Ectodermal cell (in vitro differentiated cells): ENCODE measurements at regions not wholly inside any gene's neighbourhood (a gene's known extent, or its start where the extent isn't known, plus 50 kb on each side); places are given as distances from the start of the nearest gene placed in this dataset.

Source experiments
- H3K27ac ChIP-seq: 2 replicates; pipeline ENCODE4 v1.7.0; 2013; ENCODE audit warnings: mild to moderate bottlenecking, low read depth, low read length; ENCODE audit not compliant: insufficient read depth, poor library complexity, severe bottlenecking
- H3K27me3 ChIP-seq: 2 replicates; pipeline ENCODE4 v1.7.0; 2013; ENCODE audit warnings: mild to moderate bottlenecking, low read length; ENCODE audit not compliant: insufficient read depth, control insufficient read depth, poor library complexity, severe bottlenecking
- H3K36me3 ChIP-seq: one replicate; pipeline ENCODE4 v1.7.0; 2013; ENCODE audit warnings: low read length; ENCODE audit not compliant: control insufficient read depth, insufficient read depth
- H3K4me1 ChIP-seq: one replicate; pipeline ENCODE4 v1.7.0; 2013; ENCODE audit warnings: low read length; ENCODE audit not compliant: control insufficient read depth, insufficient read depth
- H3K4me3 ChIP-seq: 2 replicates; pipeline ENCODE4 v1.7.0; 2013; ENCODE audit warnings: low read depth, low read length, control low read depth; ENCODE audit not compliant: insufficient read depth
- H3K9me3 ChIP-seq: 2 replicates; pipeline ENCODE4 v1.7.0; 2013; ENCODE audit warnings: mild to moderate bottlenecking, low read length, moderate library complexity; ENCODE audit not compliant: control insufficient read depth
- WGBS, 2 experiments: methylation state at CpG; one replicate each; pipeline ENCODE4 v1.1.7; 2013; ENCODE audit warnings: missing lambda C conversion rate in 2 of 2; 5-methylcytosine and 5-hydroxymethylcytosine counted together

DNA sequence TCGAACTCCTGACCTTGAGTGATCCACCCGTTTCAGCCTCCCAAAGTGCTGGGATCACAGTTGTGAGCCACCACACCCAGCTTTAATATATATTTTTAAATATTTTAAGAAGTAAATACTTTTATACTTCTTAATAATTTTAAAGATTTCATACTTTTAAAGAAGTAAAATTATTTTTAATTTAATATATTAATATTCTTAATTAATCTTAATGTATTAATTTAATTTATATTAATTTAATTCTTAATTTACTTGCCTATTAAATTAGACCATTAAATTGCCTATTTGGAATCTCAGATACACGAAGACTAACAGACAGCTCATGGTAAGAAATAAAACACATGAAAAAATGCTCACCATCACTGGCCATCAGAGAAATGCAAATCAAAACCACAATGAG is 1087.4 kb downstream of the CDH18 start:
- Histone ChIP-seq H3K4me1 (no peaks in the 10 kb centered on the region), H3K27ac (no peak overlapping the region), H3K4me3 (no peak overlapping the region), H3K36me3 (no peaks in the 10 kb centered on the region), H3K9me3 (no peaks in the 10 kb centered on the region), H3K27me3 (no peaks in the 10 kb centered on the region)
- 70 to 84% methylated on average over 1 to 2 of the region's 3 CpGs for WGBS, 2 experiments

GRCh38 chr5:18920966-18921365 is 1067.0 kb downstream of the CDH18 start:
- H3K36me3 ChIP-seq, result no peaks in the 10 kb centered on the region
- H3K27me3 ChIP-seq, result no peaks in the 10 kb centered on the region
- no peak overlapping the region for H3K27ac ChIP-seq
- WGBS, 2 experiments, result 91 to 95% methylated on average over 5 of the region's 5 CpGs
- H3K4me3 ChIP-seq, result no peak overlapping the region
- H3K4me1 ChIP-seq, result no peaks in the 10 kb centered on the region
- H3K9me3 ChIP-seq, result no peaks in the 10 kb centered on the region

DNA sequence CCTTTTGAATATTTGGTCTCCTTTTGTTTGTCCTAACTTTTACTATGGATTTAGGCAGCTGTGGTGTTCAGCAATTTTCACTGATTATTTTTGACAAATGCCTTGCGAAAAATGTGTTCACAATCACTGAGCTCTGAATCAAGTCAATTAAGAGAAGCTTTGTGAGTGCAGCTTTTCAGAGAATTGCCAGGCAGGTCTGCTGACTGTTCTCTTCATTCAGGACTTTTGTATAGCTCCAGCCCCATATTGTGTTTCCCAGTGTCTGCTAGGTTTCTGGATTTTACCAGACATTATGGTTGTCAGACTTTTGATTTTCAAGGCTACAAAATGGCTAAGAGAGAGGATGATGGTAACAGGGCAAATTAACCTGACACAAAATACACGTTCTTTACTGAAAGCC is 1055.9 kb downstream of the CDH18 start:
- 85 to 87% methylated on average over 2 of the region's 2 CpGs for WGBS, 2 experiments

DNA sequence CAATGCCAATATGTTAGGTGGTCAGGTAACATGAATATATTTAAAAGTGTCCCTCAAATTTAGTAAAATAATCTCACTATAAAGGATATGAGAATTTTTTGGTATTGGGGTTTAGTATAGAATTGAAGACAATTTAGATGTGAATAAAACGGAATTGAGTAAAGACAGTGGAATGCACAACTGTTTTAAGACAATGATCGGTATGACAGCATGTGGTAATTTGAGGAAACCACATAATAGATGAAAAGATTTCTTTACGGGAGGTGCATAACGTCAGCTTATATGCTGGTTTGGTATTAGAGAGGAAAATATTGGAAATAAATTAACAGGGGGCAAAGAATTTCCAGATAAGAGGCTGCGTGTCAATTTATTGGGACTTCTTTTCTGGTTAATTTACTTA is 1043.2 kb downstream of the CDH18 start:
- WGBS, 2 experiments, result 84 to 89% methylated on average over 4 of the region's 5 CpGs
- H3K9me3 ChIP-seq, result no peaks in the 10 kb centered on the region
- H3K27me3 ChIP-seq, result no peaks in the 10 kb centered on the region
- H3K27ac ChIP-seq, result no peak overlapping the region
- H3K4me1 ChIP-seq, result no peaks in the 10 kb centered on the region
- no peak overlapping the region for H3K4me3 ChIP-seq
- H3K36me3 ChIP-seq, result no peaks in the 10 kb centered on the region

More for the DNA sequence above, 1055.9 kb downstream of the CDH18 start:
- no peaks in the 10 kb centered on the region for H3K9me3 ChIP-seq
- H3K27me3 ChIP-seq, result no peaks in the 10 kb centered on the region
- no peaks in the 10 kb centered on the region for H3K36me3 ChIP-seq
- no peak overlapping the region for H3K4me3 ChIP-seq
- H3K27ac ChIP-seq, result peak overlapping the region; percentile 41
- no peaks in the 10 kb centered on the region for H3K4me1 ChIP-seq

GRCh38 chr5:18954239-18954638 is 1033.8 kb downstream of the CDH18 start:
- WGBS, 2 experiments, result 50% methylated on average over 2 of the region's 2 CpGs
- no peaks in the 10 kb centered on the region for H3K4me1 ChIP-seq
- H3K4me3 ChIP-seq, result no peak overlapping the region
- H3K27me3 ChIP-seq, result no peaks in the 10 kb centered on the region
- H3K27ac ChIP-seq, result no peak overlapping the region
- H3K9me3 ChIP-seq, result no peaks in the 10 kb centered on the region
- no peaks in the 10 kb centered on the region for H3K36me3 ChIP-seq

- whole genome bisulfite sequencing, 2 experiments, result 92 to 94% methylated on average over 4 of the region's 4 CpGs
- H3K4me1 ChIP-seq, result no peaks in the 10 kb centered on the region
- H3K27me3 ChIP-seq, result no peaks in the 10 kb centered on the region
- H3K9me3 ChIP-seq, result no peaks in the 10 kb centered on the region
- no peak overlapping the region for H3K27ac ChIP-seq
- no peak overlapping the region for H3K4me3 ChIP-seq
- H3K36me3 ChIP-seq, result no peaks in the 10 kb centered on the region
These were observed 1028.5 kb downstream of the CDH18 start for GRCh38 chr5:18959535-18959934.

DNA sequence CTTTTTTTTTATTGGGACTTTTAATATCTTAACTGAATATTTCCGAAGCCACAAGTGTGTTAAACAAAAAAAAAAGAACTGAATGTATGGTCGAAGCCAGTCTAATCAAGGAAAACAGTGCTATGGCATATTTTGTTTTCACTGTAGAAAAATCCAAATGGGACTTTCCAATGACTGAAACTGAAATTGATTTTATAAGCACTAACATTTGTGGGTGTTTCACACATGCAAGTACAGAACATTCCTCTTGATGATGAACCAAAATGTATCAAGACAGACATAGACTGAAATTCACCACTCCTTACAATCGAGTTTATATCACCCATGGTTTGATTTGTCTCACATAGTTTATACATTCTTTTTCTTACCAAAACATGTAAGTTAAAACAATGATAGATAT is 1026.8 kb downstream of the CDH18 start:
- H3K27ac ChIP-seq, result no peak overlapping the region

DNA sequence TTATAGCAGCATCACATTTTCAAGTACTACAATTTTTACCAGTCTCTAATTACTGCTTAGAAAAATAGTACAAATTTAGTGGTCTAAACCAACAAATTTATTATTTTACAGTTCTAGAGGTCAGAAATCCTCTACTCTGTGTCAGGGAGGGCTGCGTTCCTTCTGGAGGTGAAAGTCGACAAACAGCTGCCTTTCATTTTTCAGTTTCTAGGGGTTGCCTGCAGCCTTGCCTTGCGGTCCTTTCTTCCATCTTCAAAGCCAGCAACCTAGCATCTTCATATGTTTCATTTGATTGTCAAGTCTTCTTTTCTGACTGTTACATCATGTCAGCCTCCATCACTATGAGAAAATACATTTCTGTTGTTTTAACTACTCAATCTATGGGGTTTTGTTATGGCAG is 1022.1 kb downstream of the CDH18 start:
- Histone ChIP-seq H3K27me3 (no peaks in the 10 kb centered on the region), H3K4me1 (no peaks in the 10 kb centered on the region), H3K9me3 (no peaks in the 10 kb centered on the region), H3K27ac (no peak overlapping the region), H3K4me3 (no peak overlapping the region), H3K36me3 (no peaks in the 10 kb centered on the region)
- WGBS, 2 experiments, result 92 to 96% methylated on average over 3 of the region's 3 CpGs

More for the DNA sequence above, 1026.8 kb downstream of the CDH18 start:
- WGBS, 2 experiments, result 96% methylated on average over 3 of the region's 3 CpGs
- no peak overlapping the region for H3K4me3 ChIP-seq
- no peaks in the 10 kb centered on the region for H3K36me3 ChIP-seq
- no peaks in the 10 kb centered on the region for H3K9me3 ChIP-seq
- no peaks in the 10 kb centered on the region for H3K4me1 ChIP-seq
- H3K27me3 ChIP-seq, result no peaks in the 10 kb centered on the region

GRCh38 chr5:18967637-18968036 is 1020.4 kb downstream of the CDH18 start:
- Histone ChIP-seq H3K27ac (no peak overlapping the region), H3K36me3 (no peaks in the 10 kb centered on the region), H3K9me3 (no peaks in the 10 kb centered on the region), H3K27me3 (no peaks in the 10 kb centered on the region), H3K4me1 (no peaks in the 10 kb centered on the region), H3K4me3 (no peak overlapping the region)
- WGBS, 2 experiments, result no CpG with 5 or more reads among the region's 1 CpG

DNA sequence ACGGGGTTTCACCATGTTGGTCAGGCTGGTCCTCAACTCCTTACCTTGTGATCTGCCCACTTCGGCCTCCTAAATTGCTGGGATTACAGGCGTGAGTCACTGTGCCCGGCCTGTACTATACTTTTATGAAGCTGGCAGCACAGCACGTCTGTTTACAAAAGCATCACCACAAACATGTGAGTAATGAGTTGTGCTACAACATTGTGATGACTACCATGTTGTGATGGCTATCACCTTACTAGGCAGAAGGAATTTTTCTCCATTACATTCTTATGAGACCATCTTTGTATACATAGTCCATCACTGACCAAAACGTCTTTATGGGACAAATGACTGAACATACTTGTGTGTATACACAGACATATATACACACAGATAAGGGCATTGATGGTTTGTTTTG is 1019.0 kb downstream of the CDH18 start:
- 90 to 92% methylated on average over 5 to 6 of the region's 6 CpGs for WGBS, 2 experiments
- H3K36me3 ChIP-seq, result no peaks in the 10 kb centered on the region
- H3K9me3 ChIP-seq, result no peaks in the 10 kb centered on the region
- no peaks in the 10 kb centered on the region for H3K4me1 ChIP-seq
- no peak overlapping the region for H3K4me3 ChIP-seq
- no peaks in the 10 kb centered on the region for H3K27me3 ChIP-seq
- H3K27ac ChIP-seq, result no peak overlapping the region

- Histone ChIP-seq H3K36me3 (no peaks in the 10 kb centered on the region), H3K27ac (no peak overlapping the region), H3K9me3 (no peaks in the 10 kb centered on the region), H3K4me3 (no peak overlapping the region), H3K4me1 (no peaks in the 10 kb centered on the region), H3K27me3 (no peaks in the 10 kb centered on the region)
- 83 to 95% methylated on average over 1 to 4 of the region's 5 CpGs for WGBS, 2 experiments
These were observed 1018.0 kb downstream of the CDH18 start for GRCh38 chr5:18970000-18970399.
